Omental fat pad (tissue), 3 donors: ENCODE measurements at regions not wholly inside any gene's neighbourhood (a gene's known extent, or its start where the extent isn't known, plus 50 kb on each side); places are given as distances from the start of the nearest gene placed in this dataset.
"Not testable (repeated sequence)": the region's sequence is repeated elsewhere in the genome, so short reads cannot be mapped to it uniquely, and the experiment has no call there.

Experiments used
- ATAC-seq: fragments of 150-250 bp; one replicate; pipeline ENCODE4 v1.9.1; 2016; ENCODE audit warnings: mild to moderate bottlenecking, moderate library complexity; ENCODE audit not compliant: low FRiP score
- DNase-seq: peaks from one replicate; pipeline ENCODE4 v3.0.0-alpha.2; 2019; ENCODE audit warnings: low spot score
- TF ChIP-seq, protein P1 (sequence below), 3 donors: fragments of 450-650 bp; IDR thresholded peaks; one replicate each; pipeline ENCODE4 v1.5.1; 2016 to 2017; ENCODE audit warnings: antibody characterized with exemption in 3 of 3, mild to moderate bottlenecking in 3 of 3, moderate library complexity in 2 of 3

DNA sequence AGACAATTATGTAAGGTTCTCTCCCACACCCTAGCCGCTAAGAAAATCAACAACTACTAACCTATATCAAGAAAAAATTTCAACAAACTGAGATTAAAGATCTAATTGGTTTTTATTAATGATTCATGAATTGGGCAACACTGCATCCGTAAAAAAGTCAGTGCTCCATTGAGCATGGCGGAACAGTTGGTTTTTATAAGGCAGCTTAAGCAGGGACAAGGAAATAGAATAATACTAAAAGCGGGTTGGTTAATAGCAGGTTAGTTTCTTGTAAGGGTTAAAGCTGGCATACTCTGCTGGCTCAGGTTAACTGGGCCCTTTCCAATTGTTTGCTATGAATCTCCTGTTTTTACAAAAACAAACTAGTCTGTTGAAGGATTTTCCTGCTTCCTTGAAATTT lies 202.3 kb upstream of the RASGEF1B start:
- TF ChIP-seq, protein P1, sequence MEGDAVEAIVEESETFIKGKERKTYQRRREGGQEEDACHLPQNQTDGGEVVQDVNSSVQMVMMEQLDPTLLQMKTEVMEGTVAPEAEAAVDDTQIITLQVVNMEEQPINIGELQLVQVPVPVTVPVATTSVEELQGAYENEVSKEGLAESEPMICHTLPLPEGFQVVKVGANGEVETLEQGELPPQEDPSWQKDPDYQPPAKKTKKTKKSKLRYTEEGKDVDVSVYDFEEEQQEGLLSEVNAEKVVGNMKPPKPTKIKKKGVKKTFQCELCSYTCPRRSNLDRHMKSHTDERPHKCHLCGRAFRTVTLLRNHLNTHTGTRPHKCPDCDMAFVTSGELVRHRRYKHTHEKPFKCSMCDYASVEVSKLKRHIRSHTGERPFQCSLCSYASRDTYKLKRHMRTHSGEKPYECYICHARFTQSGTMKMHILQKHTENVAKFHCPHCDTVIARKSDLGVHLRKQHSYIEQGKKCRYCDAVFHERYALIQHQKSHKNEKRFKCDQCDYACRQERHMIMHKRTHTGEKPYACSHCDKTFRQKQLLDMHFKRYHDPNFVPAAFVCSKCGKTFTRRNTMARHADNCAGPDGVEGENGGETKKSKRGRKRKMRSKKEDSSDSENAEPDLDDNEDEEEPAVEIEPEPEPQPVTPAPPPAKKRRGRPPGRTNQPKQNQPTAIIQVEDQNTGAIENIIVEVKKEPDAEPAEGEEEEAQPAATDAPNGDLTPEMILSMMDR (IDR thresholded peaks at IDR 0.05), result no peak
- DNase-seq (no peak), ATAC-seq (no peak)

DNA sequence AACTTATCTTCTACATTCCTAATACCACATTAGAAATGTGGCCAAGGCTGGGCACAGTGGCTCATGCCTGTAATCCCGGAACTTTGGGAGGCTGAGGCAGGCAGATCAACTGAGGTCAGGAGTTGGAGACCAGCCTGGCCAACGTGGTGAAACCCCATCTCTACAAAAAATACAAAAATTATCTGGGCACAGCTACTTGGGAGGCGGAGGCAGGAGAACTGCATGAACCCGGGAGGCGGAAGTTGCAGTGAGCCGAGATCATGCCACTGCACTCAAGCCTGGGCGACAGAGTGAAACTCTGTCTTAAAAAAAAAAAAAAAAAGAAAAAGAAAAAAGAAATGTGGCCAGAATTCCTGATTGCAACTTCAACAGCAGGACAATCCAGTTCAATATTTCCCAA lies 196.6 kb upstream of the RASGEF1B start:
- ATAC-seq, DNase-seq: not testable (repeated sequence)

DNA sequence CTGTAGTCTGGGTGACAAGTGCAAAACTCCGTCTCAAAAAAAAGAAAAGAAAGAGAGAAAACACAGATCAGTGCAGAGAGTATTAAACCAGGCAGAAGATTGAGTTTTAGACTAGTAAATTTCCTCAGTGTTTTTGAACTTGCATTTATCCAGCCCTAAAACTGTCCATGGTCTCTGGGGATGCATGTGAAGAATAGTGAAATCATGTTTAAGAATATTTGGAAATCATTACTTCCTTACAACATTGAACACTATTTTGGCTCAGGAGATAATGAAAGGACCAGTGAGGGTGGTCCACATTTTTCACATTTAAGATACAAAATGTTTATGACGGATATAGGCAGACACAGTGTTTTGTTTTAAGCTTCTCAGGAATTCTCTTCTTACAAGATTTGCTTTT lies 195.8 kb upstream of the RASGEF1B start:
- TF ChIP-seq, protein P1 (IDR thresholded peaks at IDR 0.05), result no peak
- ATAC-seq (no peak), DNase-seq (no peak)

DNA sequence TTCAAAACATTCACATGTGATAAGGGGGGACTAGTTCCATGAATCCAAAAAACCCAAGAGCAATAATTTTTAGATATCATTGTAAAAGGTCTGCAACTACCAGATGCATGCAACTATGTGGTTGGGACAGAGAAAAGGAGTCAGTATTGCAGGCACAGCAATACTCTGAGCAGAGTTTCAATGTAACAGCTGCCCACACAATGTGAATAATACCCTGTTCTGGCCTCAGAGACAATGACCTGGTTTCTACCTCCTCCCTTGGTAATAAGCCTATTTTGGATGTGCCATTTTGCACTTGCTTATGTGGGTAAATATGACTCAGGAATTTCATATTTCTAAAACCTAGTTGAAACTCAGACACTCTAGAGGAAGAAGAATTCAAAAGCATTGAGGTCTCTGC lies 194.8 kb upstream of the RASGEF1B start:
- TF ChIP-seq, protein P1 (IDR thresholded peaks at IDR 0.05), result no peak
- no peak for ATAC-seq

DNA sequence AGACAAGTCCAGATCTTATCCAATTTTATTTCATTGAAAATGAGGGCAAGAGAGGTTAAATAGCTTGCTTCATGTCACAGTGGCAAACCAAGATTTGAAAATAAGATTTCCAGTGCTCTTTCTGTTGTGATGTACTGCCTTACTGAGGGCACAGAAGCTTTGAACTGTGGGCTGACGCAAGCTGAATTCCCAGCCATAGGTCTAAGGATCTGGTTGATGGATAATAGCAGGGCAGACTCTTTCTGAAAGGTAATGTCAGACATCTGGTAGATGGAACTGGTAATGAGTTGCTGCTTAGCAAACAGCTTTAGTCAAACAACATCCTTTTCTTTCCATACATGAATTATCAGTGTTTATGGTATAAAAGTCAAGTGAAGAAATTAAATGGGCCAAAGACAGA lies 193.9 kb upstream of the RASGEF1B start:
- DNase-seq (no peak), ATAC-seq (no peak)
- TF ChIP-seq, protein P1 (IDR thresholded peaks at IDR 0.05), result no peak

More for the DNA sequence above, 194.8 kb upstream of the RASGEF1B start:
- no peak for DNase-seq

DNA sequence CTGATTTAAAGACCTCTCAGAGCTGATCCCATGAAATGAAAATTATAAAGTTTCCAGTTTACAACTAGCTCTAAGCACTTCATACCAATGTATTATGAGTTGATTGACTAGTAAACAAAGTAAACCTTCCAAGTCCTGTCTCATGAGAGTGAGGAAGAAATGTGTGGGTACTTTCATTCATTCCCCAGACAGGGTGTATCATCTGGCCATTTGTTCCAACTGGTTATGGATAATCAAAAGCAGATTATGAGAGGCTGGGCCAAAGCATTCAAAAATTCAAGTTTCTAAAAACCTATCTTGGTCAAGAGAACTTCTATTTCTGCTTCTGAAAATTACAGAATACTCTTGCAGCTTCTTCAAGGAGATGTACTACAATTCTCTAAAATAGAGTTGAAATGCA lies 193.3 kb upstream of the RASGEF1B start:
- DNase-seq, result no peak
- ATAC-seq, result no peak
- TF ChIP-seq, protein P1 (IDR thresholded peaks at IDR 0.05), result no peak

DNA sequence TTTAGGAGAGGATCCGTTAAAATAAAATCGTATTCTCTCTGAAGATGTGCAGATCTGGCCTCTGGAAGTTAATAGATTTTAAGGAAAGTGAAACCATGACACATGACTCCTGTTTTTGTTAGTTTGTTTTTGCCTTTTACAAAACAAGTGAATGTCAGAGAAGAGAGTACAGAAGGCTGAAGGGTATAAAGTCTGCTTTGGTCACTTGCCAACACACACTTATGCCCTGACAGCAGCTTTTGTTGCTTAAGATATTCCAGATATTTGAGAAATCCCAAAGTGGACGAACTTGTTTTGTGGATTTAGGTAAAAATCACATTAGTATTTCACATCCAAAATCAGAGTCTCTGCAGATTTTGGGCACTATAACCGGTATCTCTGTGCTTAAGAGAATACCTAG lies 192.4 kb upstream of the RASGEF1B start:
- DNase-seq, result no peak
- ATAC-seq, result no peak
- TF ChIP-seq, protein P1 (IDR thresholded peaks at IDR 0.05), result no peak

DNA sequence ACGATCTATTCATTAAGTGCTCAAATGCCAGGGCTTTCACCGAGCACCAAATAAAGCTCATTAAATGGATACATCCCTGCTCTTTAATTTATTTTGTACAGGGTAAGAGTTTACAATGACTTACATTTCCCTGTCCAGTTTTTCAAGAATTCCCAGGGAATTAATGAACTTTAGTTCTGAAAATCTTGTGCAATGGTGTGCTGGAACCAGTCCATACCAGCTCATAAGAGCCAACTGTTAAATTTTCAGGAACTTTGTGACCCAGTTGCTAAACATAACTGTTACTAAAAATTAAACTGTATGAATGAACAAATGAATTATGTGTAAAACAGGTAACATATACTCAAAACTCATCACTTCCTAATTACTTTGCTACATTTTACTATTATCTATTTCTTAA lies 191.7 kb upstream of the RASGEF1B start:
- ATAC-seq (peak; percentile 53), DNase-seq (no peak)
- TF ChIP-seq, protein P1 (IDR thresholded peaks at IDR 0.05), result no peak
